Activated T-cell treated with anti-CD3 and anti-CD28 coated beads, Interleukin-2, amount 50 U/mL, for 48 hours (primary cell): ENCODE measurements at regions not wholly inside any gene's neighbourhood (a gene's known extent, or its start where the extent isn't known, plus 50 kb on each side); places are given as distances from the start of the nearest gene placed in this dataset.

Source experiments
- DNase-seq, 2 experiments: peaks; one replicate each; pipeline ENCODE4 v3.0.0-alpha.2; 2020

GRCh38 chr5:176181271-176181855, 56.9 kb upstream of the SIMC1 start:
- no peak for DNase-seq

GRCh38 chr5:176183321-176184074, 54.7 kb upstream of the SIMC1 start:
- no peak for DNase-seq

GRCh38 chr5:176184608-176185132, 53.6 kb upstream of the SIMC1 start:
- DNase-seq = no peak

GRCh38 chr5:176185133-176185733, 53.0 kb upstream of the SIMC1 start:
- no peak for DNase-seq

GRCh38 chr5:176186107-176186506, 52.1 kb upstream of the SIMC1 start:
- DNase-seq = no peak

- no peak for DNase-seq
These were observed 50.8 kb upstream of the SIMC1 start for GRCh38 chr5:176187276-176188062.

- DNase-seq = no peak
These were observed 50.1 kb upstream of the SIMC1 start for GRCh38 chr5:176188085-176188484.
